ENCODE measurements at regions not wholly inside any gene's neighbourhood (a gene's known extent, or its start where the extent isn't known, plus 50 kb on each side); places are given as distances from the start of the nearest gene placed in this dataset.

GRCh38 chr14:65847075-65847847 lies 434.7 kb downstream of the FUT8 start:
- TF ChIP-seq, protein P1, sequence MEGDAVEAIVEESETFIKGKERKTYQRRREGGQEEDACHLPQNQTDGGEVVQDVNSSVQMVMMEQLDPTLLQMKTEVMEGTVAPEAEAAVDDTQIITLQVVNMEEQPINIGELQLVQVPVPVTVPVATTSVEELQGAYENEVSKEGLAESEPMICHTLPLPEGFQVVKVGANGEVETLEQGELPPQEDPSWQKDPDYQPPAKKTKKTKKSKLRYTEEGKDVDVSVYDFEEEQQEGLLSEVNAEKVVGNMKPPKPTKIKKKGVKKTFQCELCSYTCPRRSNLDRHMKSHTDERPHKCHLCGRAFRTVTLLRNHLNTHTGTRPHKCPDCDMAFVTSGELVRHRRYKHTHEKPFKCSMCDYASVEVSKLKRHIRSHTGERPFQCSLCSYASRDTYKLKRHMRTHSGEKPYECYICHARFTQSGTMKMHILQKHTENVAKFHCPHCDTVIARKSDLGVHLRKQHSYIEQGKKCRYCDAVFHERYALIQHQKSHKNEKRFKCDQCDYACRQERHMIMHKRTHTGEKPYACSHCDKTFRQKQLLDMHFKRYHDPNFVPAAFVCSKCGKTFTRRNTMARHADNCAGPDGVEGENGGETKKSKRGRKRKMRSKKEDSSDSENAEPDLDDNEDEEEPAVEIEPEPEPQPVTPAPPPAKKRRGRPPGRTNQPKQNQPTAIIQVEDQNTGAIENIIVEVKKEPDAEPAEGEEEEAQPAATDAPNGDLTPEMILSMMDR (IDR thresholded peaks at IDR 0.05) = no peak
- TF ChIP-seq POLR2A (IDR thresholded peaks at IDR 0.05) = no peak

All from body of pancreas (tissue), 4 donors.